H54 (cell line): ENCODE measurements at regions not wholly inside any gene's neighbourhood (a gene's known extent, or its start where the extent isn't known, plus 50 kb on each side); places are given as distances from the start of the nearest gene placed in this dataset.

Source experiments
- DNase-seq: peaks from one replicate; pipeline ENCODE4 v3.0.0; 2011; ENCODE audit warnings: low spot score, mixed read lengths; ENCODE audit not compliant: insufficient read length
- FAIRE-seq: peaks from 3 replicates; lab custom pipeline; 2011; peaks lifted over from hg19 to GRCh38; lab: Jason Lieb, UNC
- POLR2A ChIP-seq: IDR thresholded peaks from 2 replicates; pipeline ENCODE4 v1.6.1; 2011; ENCODE audit warnings: low read depth, mild to moderate bottlenecking, low read length

GRCh38 chr19:5392486-5392885, 51.9 kb upstream of the PTPRS start:
- DNase-seq = no peak
- no peak for FAIRE-seq
- no peak for TF ChIP-seq POLR2A

- TF ChIP-seq POLR2A = no peak
- DNase-seq (no peak), FAIRE-seq (no peak)
Observed at GRCh38 chr19:5393088-5393487, 52.5 kb upstream of the PTPRS start.

- no peak for TF ChIP-seq POLR2A
- FAIRE-seq (no peak), DNase-seq (no peak)
Observed at GRCh38 chr19:5394551-5395505, 54.2 kb upstream of the PTPRS start.

GRCh38 chr19:5395556-5395955, 54.9 kb upstream of the PTPRS start:
- FAIRE-seq = no peak
- no peak for TF ChIP-seq POLR2A
- no peak for DNase-seq

GRCh38 chr19:5396096-5396939, 55.7 kb upstream of the PTPRS start:
- TF ChIP-seq POLR2A = no peak
- FAIRE-seq (no peak), DNase-seq (no peak)

GRCh38 chr19:5396963-5397362, 56.4 kb upstream of the PTPRS start:
- no peak for TF ChIP-seq POLR2A
- FAIRE-seq (no peak), DNase-seq (no peak)

- TF ChIP-seq POLR2A = no peak
- FAIRE-seq (no peak), DNase-seq (no peak)
Observed at GRCh38 chr19:5397804-5398692, 57.2 kb upstream of the ZNRF4 start.

GRCh38 chr19:5398693-5399057, 56.5 kb upstream of the ZNRF4 start:
- FAIRE-seq (no peak), DNase-seq (no peak)
- TF ChIP-seq POLR2A = no peak

- DNase-seq (peak; percentile 86), FAIRE-seq (peak; percentile 61)
- TF ChIP-seq POLR2A = no peak
Observed at GRCh38 chr19:5403968-5404640, 51.1 kb upstream of the ZNRF4 start.
